ENCODE measurements at regions not wholly inside any gene's neighbourhood (a gene's known extent, or its start where the extent isn't known, plus 50 kb on each side); places are given as distances from the start of the nearest gene placed in this dataset.

- H3K4me3 ChIP-seq (ENCODE audit: control insufficient read depth, low read depth, low read length): no peak overlapping the region
- DNase-seq (ENCODE audit: low read depth): no peak
- TF ChIP-seq CTCF (IDR thresholded peaks at IDR 0.05; ENCODE audit: control insufficient read depth, insufficient read depth, low read depth, low read length, missing control alignments): no peak
These were observed 502.4 kb upstream of the CDH11 start for GRCh38 chr16:65624229-65624628.

GRCh38 chr16:65622871-65623270 is 501.0 kb upstream of the CDH11 start:
- DNase-seq (ENCODE audit: low read depth): no peak
- TF ChIP-seq CTCF (IDR thresholded peaks at IDR 0.05; ENCODE audit: control insufficient read depth, insufficient read depth, low read depth, low read length, missing control alignments): no peak

GRCh38 chr16:65622151-65622550 is 500.3 kb upstream of the CDH11 start:
- no peak for DNase-seq (ENCODE audit: low read depth)
- H3K4me3 ChIP-seq (ENCODE audit: control insufficient read depth, low read depth, low read length): no peak overlapping the region
- no peak for TF ChIP-seq CTCF (IDR thresholded peaks at IDR 0.05; ENCODE audit: control insufficient read depth, insufficient read depth, low read depth, low read length, missing control alignments)

More at GRCh38 chr16:65622871-65623270, 501.0 kb upstream of the CDH11 start:
- H3K4me3 ChIP-seq (ENCODE audit: control insufficient read depth, low read depth, low read length): no peak overlapping the region

- no peak for TF ChIP-seq CTCF (IDR thresholded peaks at IDR 0.05; ENCODE audit: control insufficient read depth, insufficient read depth, low read depth, low read length, missing control alignments)
- no peak overlapping the region for H3K4me3 ChIP-seq (ENCODE audit: control insufficient read depth, low read depth, low read length)
- no peak for DNase-seq (ENCODE audit: low read depth)
These were observed 499.8 kb upstream of the CDH11 start for GRCh38 chr16:65621640-65622039.

GRCh38 chr16:65619606-65620005 is 497.7 kb upstream of the CDH11 start:
- no peak overlapping the region for H3K4me3 ChIP-seq (ENCODE audit: control insufficient read depth, low read depth, low read length)
- DNase-seq (ENCODE audit: low read depth): no peak
- no peak for TF ChIP-seq CTCF (IDR thresholded peaks at IDR 0.05; ENCODE audit: control insufficient read depth, insufficient read depth, low read depth, low read length, missing control alignments)

GRCh38 chr16:65618931-65619330 is 497.1 kb upstream of the CDH11 start:
- no peak overlapping the region for H3K4me3 ChIP-seq (ENCODE audit: control insufficient read depth, low read depth, low read length)
- no peak for DNase-seq (ENCODE audit: low read depth)
- TF ChIP-seq CTCF (IDR thresholded peaks at IDR 0.05; ENCODE audit: control insufficient read depth, insufficient read depth, low read depth, low read length, missing control alignments): no peak

- no peak for TF ChIP-seq CTCF (IDR thresholded peaks at IDR 0.05; ENCODE audit: control insufficient read depth, insufficient read depth, low read depth, low read length, missing control alignments)
- no peak for DNase-seq (ENCODE audit: low read depth)
- no peak overlapping the region for H3K4me3 ChIP-seq (ENCODE audit: control insufficient read depth, low read depth, low read length)
These were observed 496.5 kb upstream of the CDH11 start for GRCh38 chr16:65618333-65618732.

Data from AG09309 (cell line).